IMR-90 (cell line): ENCODE measurements at regions not wholly inside any gene's neighbourhood (a gene's known extent, or its start where the extent isn't known, plus 50 kb on each side); places are given as distances from the start of the nearest gene placed in this dataset.
A peak's percentile ranks its signal among the peaks of the same experiment; 100 is the strongest.

Experiments used
- ATAC-seq: fragments of 200-7000 bp; cut with Tn5 transposase; 2 replicates; pipeline ENCODE4 v1.9.1; 2020; ENCODE audit warnings: low read depth, mild to moderate bottlenecking, moderate library complexity
- BruUV-seq: library from RNA; stranded (reverse); fragments of 400-500 nt; replicated peaks from 2 replicates; lab custom pipeline; 2021; lab: Mats Ljungman, UMichigan
- CTCF ChIA-PET: fragments of 300-600 bp; formaldehyde crosslinking; extraction: SDS; loops from one replicate; lab custom pipeline; 2021; ENCODE audit warnings: antibody characterized with exemption; lab: Yijun Ruan, JAX
- POLR2A ChIA-PET: fragments of 300-600 bp; sonication (Branson Sonifier 250); formaldehyde crosslinking; loops from one replicate; lab custom pipeline; 2022; ENCODE audit warnings: antibody characterized with exemption; ENCODE audit not compliant: unreplicated experiment; lab: Charles Lee
- DNase-seq: peaks from one replicate; pipeline ENCODE4 v3.0.0; 2013
- H2AFZ ChIP-seq: replicated peaks from 2 replicates; pipeline ENCODE3; 2013; ENCODE audit warnings: low read length, mild to moderate bottlenecking; ENCODE audit not compliant: poor library complexity
- H2AK5ac ChIP-seq: 2 replicates; pipeline ENCODE4 v1.6.1; 2013; ENCODE audit warnings: low read depth, low read length, inconsistent platforms
- H2AK9ac ChIP-seq: replicated peaks from 2 replicates; pipeline ENCODE3; 2013; ENCODE audit warnings: mild to moderate bottlenecking, low read depth, low read length, moderate library complexity; ENCODE audit not compliant: poor library complexity
- H2BK120ac ChIP-seq: 2 replicates; pipeline ENCODE4 v1.6.1; 2013; ENCODE audit warnings: low read depth, low read length, inconsistent platforms
- H2BK15ac ChIP-seq: 3 replicates; pipeline ENCODE4 v1.6.1; 2013; ENCODE audit warnings: low read depth, low read length, inconsistent platforms
- H2BK20ac ChIP-seq: 2 replicates; pipeline ENCODE4 v1.6.1; 2013; ENCODE audit warnings: low read depth, mild to moderate bottlenecking, inconsistent platforms, low read length, moderate library complexity
- H2BK5ac ChIP-seq: 2 replicates; pipeline ENCODE4 v1.6.1; 2013; ENCODE audit warnings: mild to moderate bottlenecking, low read depth, low read length, inconsistent platforms; ENCODE audit not compliant: poor library complexity, severe bottlenecking
- H3K14ac ChIP-seq: replicated peaks from 2 replicates; pipeline ENCODE4 v1.6.1; 2013; ENCODE audit warnings: low read depth, low read length, inconsistent platforms
- H3K18ac ChIP-seq: 2 replicates; pipeline ENCODE4 v1.6.1; 2013; ENCODE audit warnings: low read depth, low read length, control low read depth
- H3K23ac ChIP-seq: 2 replicates; pipeline ENCODE4 v1.6.1; 2013; ENCODE audit warnings: low read depth, low read length, inconsistent platforms
- H3K27ac ChIP-seq: 2 replicates; pipeline ENCODE4 v1.5.1; 2013; ENCODE audit warnings: mild to moderate bottlenecking, control low read depth, low read length; ENCODE audit not compliant: insufficient read depth
- H3K27me3 ChIP-seq: 2 replicates; pipeline ENCODE4 v1.6.1; 2013; ENCODE audit warnings: low read length; ENCODE audit not compliant: control insufficient read depth, insufficient read depth
- H3K36me3 ChIP-seq: 2 replicates; pipeline ENCODE4 v1.6.1; 2013; ENCODE audit warnings: low read length, mixed read lengths; ENCODE audit not compliant: control insufficient read depth, insufficient read depth
- H3K4ac ChIP-seq: 2 replicates; pipeline ENCODE4 v1.6.1; 2013; ENCODE audit warnings: low read depth, low read length, inconsistent platforms
- H3K4me1 ChIP-seq: 2 replicates; pipeline ENCODE4 v1.6.1; 2013; ENCODE audit warnings: low read length, mixed read lengths; ENCODE audit not compliant: control insufficient read depth, insufficient read depth
- H3K4me2 ChIP-seq: 2 replicates; pipeline ENCODE4 v1.6.1; 2013; ENCODE audit warnings: low read depth, mild to moderate bottlenecking, control low read depth, low read length, moderate library complexity
- H3K4me3 ChIP-seq: 2 replicates; pipeline ENCODE4 v1.5.1; 2013; ENCODE audit warnings: low read depth, mild to moderate bottlenecking, control low read depth, low read length, moderate library complexity; ENCODE audit not compliant: insufficient read depth
- H3K56ac ChIP-seq: 2 replicates; pipeline ENCODE4 v1.6.1; 2013; ENCODE audit warnings: low read length, inconsistent platforms; ENCODE audit not compliant: insufficient read depth; ENCODE audit errors: extremely low read depth
- H3K79me1 ChIP-seq, 2 experiments: 2 replicates each; pipeline ENCODE4 v1.6.1; 2013; ENCODE audit warnings: low read length in 2 of 2, inconsistent platforms in 1 of 2, low read depth in 1 of 2
- H3K9ac ChIP-seq: 2 replicates; pipeline ENCODE4 v1.6.1; 2013; ENCODE audit warnings: low read depth, low read length, control low read depth
- H3K9me1 ChIP-seq: 2 replicates; pipeline ENCODE4 v1.6.1; 2013; ENCODE audit warnings: low read length, inconsistent platforms; ENCODE audit not compliant: insufficient read depth
- H3K9me3 ChIP-seq: 2 replicates; pipeline ENCODE4 v1.6.1; 2013; ENCODE audit warnings: low read length; ENCODE audit not compliant: control insufficient read depth, insufficient read depth
- H4K20me1 ChIP-seq: 2 replicates; pipeline ENCODE4 v1.6.1; 2013; ENCODE audit warnings: low read length, inconsistent platforms; ENCODE audit not compliant: insufficient read depth
- H4K5ac ChIP-seq: 2 replicates; pipeline ENCODE4 v1.6.1; 2013; ENCODE audit warnings: mild to moderate bottlenecking, low read depth, low read length, control low read depth
- H4K8ac ChIP-seq, 2 experiments: 2 replicates each; pipeline ENCODE4 v1.6.1; 2013; ENCODE audit warnings: low read depth in 2 of 2, low read length in 2 of 2, control low read depth in 1 of 2, inconsistent platforms in 1 of 2
- H4K91ac ChIP-seq: 2 replicates; pipeline ENCODE4 v1.6.1; 2013; ENCODE audit warnings: low read depth, low read length, inconsistent platforms; ENCODE audit not compliant: insufficient read depth
- BHLHE40 ChIP-seq: fragments of 150-350 bp; IDR thresholded peaks from 2 replicates; pipeline ENCODE4 v1.6.1; 2016; ENCODE audit warnings: mild to moderate bottlenecking, low read depth, low read length
- CEBPB ChIP-seq: IDR thresholded peaks from 2 replicates; pipeline ENCODE4 v1.6.1; 2012; ENCODE audit warnings: low read depth, low read length, improper control_type of control experiment
- CHD1 ChIP-seq: IDR thresholded peaks from 2 replicates; pipeline ENCODE4 v1.6.1; 2012; ENCODE audit warnings: low read depth, low read length, improper control_type of control experiment
- CTCF ChIP-seq: conservative IDR thresholded peaks from 2 replicates; pipeline ENCODE4 v1.5.1; 2012; ENCODE audit warnings: mild to moderate bottlenecking, low read depth, low read length, improper control_type of control experiment
- ELK1 ChIP-seq: fragments of 150-350 bp; IDR thresholded peaks from 2 replicates; pipeline ENCODE4 v1.6.1; 2016; ENCODE audit warnings: low read depth, mild to moderate bottlenecking, low read length, moderate library complexity, borderline replicate concordance
- MAFK ChIP-seq: IDR thresholded peaks from 2 replicates; pipeline ENCODE4 v1.6.1; 2012; ENCODE audit warnings: low read depth, low read length, improper control_type of control experiment
- MAZ ChIP-seq: IDR thresholded peaks from 2 replicates; pipeline ENCODE4 v1.6.1; 2012; ENCODE audit warnings: low read depth, mild to moderate bottlenecking, low read length, improper control_type of control experiment, moderate library complexity, borderline replicate concordance
- NFE2L2 ChIP-seq: fragments of 150-350 bp; IDR thresholded peaks from 2 replicates; pipeline ENCODE4 v1.6.1; 2016; ENCODE audit warnings: low read depth, mild to moderate bottlenecking, low read length
- RAD21 ChIP-seq: IDR thresholded peaks from 2 replicates; pipeline ENCODE4 v1.6.1; 2012; ENCODE audit warnings: low read length, improper control_type of control experiment
- RCOR1 ChIP-seq: IDR thresholded peaks from 2 replicates; pipeline ENCODE4 v1.6.1; 2012; ENCODE audit warnings: mild to moderate bottlenecking, low read length, improper control_type of control experiment; ENCODE audit not compliant: insufficient replicate concordance
- RFX5 ChIP-seq: IDR thresholded peaks from 2 replicates; pipeline ENCODE4 v1.8.0; 2012; ENCODE audit warnings: low read depth, mild to moderate bottlenecking, low read length, moderate library complexity
- SMC3 ChIP-seq: fragments of 150-350 bp; IDR thresholded peaks from 2 replicates; pipeline ENCODE4 v1.6.1; 2016; ENCODE audit warnings: low read depth, mild to moderate bottlenecking, antibody characterized with exemption, low read length, moderate library complexity
- WGBS, 2 experiments: methylation state at CpG; one replicate each; pipeline versions ENCODE4 v1.1.5 to v1.1.7; 2013; ENCODE audit warnings: missing lambda C conversion rate in 2 of 2; ENCODE audit not compliant: insufficient read length in 1 of 2; ENCODE audit errors: extremely low coverage in 2 of 2; 5-methylcytosine and 5-hydroxymethylcytosine counted together
- dilution Hi-C: fragments of 300-500 bp; cut with HindIII; formaldehyde crosslinking; loops from one replicate; pipeline ENCODE4 v1.14.3; 2018; ENCODE audit warnings: low sequenced_read_pairs; ENCODE audit not compliant: unreplicated experiment
- in situ Hi-C: fragments of 300-500 bp; cut with MboI; formaldehyde crosslinking; loops from 3 replicates; pipeline ENCODE4 v1.14.3; 2019; ENCODE audit warnings: low sequenced_read_pairs, inconsistent platforms, mixed read lengths
- intact Hi-C: fragments of 100-400 bp; cut with micrococcal nuclease; formaldehyde crosslinking; loops from 2 replicates; pipeline ENCODE4 v1.10.0; 2022

- TF ChIP-seq MAZ: no peak
Observed at GRCh38 chr7:22574754-22575520, 74.9 kb upstream of the STEAP1B start (continued).

DNA sequence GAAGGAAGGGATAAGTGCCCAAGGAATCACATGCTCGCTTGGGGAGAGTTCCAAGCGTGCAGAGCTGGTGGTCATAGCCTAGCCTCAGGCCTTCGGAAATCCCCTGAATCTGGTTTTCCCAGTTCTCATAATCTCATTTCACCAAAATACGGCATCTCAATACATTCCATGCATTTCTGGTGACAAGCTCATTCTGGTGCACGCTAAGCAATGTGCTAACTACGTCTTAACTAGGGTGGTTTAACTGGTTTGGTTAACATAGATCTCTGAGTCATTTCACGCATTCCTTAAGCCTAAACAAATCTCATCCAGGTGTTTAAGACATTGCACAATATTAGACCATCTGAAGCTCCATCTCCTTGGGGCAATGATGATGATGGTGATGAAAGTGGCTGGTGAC lies 72.9 kb upstream of the STEAP1B start:
- WGBS, 2 experiments: no CpG with 5 or more reads among the region's 7 CpGs
- no peak overlapping the region for H3K4me3 ChIP-seq
- H3K79me1 ChIP-seq: no peaks in the 10 kb centered on the region
- H3K9me1 ChIP-seq: peaks cover 5% of the 10 kb centered on the region; the same call in 1 of the 2 replicates
- H4K20me1 ChIP-seq: no peaks in the 10 kb centered on the region
- H3K23ac ChIP-seq: no peak overlapping the region
- peak overlapping the region; percentile 2; the same call in 1 of the 2 replicates for H2BK20ac ChIP-seq
- no TSS peak for BruUV-seq
- peak overlapping the region; percentile 64; the same call in 1 of the 2 replicates for H3K4ac ChIP-seq
- H2AFZ ChIP-seq: no peak overlapping the region
- POLR2A ChIA-PET: interaction anchor here (0.6 to 0.8 kb wide), 2 partner anchors 154 to 292 kb away, joined by 3 read pairs; partner anchors contain the start of gene IL6
- intact Hi-C loops: no loop called here
- H3K9ac ChIP-seq: no peak overlapping the region
- no peak overlapping the region for H3K27ac ChIP-seq
- H3K14ac ChIP-seq: no peak overlapping the region
- no peak overlapping the region; the same call in 1 of the 3 replicates for H2BK15ac ChIP-seq
- no peak overlapping the region for H3K18ac ChIP-seq
- H3K36me3 ChIP-seq: no peaks in the 10 kb centered on the region
- in situ Hi-C loops: no loop called here
- H3K4me1 ChIP-seq: peaks cover 13% of the 10 kb centered on the region
- peak overlapping the region; percentile 72; the same call in 1 of the 2 replicates for H2AK5ac ChIP-seq
- H2AK9ac ChIP-seq: no peak overlapping the region
- no peak overlapping the region for H4K5ac ChIP-seq
- peak overlapping the region in 1 of 2 experiments; percentile 31; a peak in 1 of 4 replicates for H4K8ac ChIP-seq
- H3K56ac ChIP-seq: no peak overlapping the region
- peak overlapping the region; percentile 80; the same call in 1 of the 2 replicates for H2BK120ac ChIP-seq
- no peaks in the 10 kb centered on the region for H3K27me3 ChIP-seq
- H2BK5ac ChIP-seq: peak overlapping the region; percentile 11
- H4K91ac ChIP-seq: no peak overlapping the region
- no peaks in the 10 kb centered on the region for H3K9me3 ChIP-seq
- dilution Hi-C loops: loop anchor here (25.0 kb wide), 1 partner anchor 489 kb away; no protein-coding TSS in a partner anchor
- H3K4me2 ChIP-seq: no peak overlapping the region
- CTCF ChIA-PET: no interaction called here
- ATAC-seq (no peak), DNase-seq (peak; percentile 81)
- TF ChIP-seq SMC3 (no peak), CEBPB (peak; percentile 94), RAD21 (no peak), RFX5 (no peak), ELK1 (no peak), CTCF (no peak), MAZ (no peak), MAFK (no peak), RCOR1 (no peak), BHLHE40 (no peak), NFE2L2 (no peak), CHD1 (no peak)
